Activated CD4-positive, CD25-positive, alpha-beta regulatory T cell (primary cell): ENCODE measurements at regions not wholly inside any gene's neighbourhood (a gene's known extent, or its start where the extent isn't known, plus 50 kb on each side); places are given as distances from the start of the nearest gene placed in this dataset.
"Not testable (repeated sequence)": the region's sequence is repeated elsewhere in the genome, so short reads cannot be mapped to it uniquely, and the experiment has no call there.

Source experiments
- DNase-seq, 4 experiments: peaks; one replicate each; lab custom pipeline; 2025; lab: John Stamatoyannopoulos, UW

DNA sequence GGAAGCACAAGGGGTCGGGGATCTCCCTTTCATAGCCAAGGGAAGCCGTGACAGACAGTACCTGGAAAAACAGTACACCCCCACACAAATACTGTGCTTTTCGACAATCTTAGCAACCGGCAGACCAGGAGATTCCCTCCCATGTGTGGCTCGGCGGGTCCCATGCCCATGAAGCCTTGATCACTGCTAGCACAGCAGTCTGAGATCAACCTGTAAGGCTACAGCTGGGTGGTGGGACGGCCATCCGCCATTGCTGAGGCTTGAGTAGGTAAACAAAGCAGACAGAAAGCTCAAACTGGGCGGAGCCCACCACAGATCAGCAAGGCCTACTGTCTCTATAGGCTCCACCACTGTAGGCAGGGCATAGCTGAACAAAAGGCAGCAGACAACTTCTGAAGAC lies 180.2 kb upstream of the SOX6 start:
- DNase-seq, result no peak

- DNase-seq, result no peak
Measured at GRCh38 chr11:16528639-16529038, 172.3 kb upstream of the SOX6 start.

GRCh38 chr11:16527525-16528246 lies 171.3 kb upstream of the SOX6 start:
- no peak for DNase-seq

DNA sequence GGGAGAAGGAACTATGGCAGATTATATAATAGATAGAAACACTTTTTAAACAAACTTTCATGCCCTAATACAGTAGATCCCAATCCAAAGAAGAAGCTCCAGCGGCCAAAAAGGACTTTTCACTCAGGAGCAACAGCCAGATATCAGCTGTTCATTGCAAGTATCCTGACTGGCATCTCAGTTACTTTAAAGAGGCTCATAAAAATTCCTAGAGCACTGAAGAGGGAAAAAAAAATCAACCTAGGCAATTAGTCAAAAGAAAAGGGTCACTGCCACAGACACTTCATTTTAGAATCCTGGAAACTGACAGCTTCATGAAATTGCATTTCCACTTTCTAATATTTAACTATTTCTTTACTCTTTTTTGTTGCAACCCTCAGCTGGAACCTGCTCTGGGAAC lies 170.6 kb upstream of the SOX6 start:
- no peak for DNase-seq

DNA sequence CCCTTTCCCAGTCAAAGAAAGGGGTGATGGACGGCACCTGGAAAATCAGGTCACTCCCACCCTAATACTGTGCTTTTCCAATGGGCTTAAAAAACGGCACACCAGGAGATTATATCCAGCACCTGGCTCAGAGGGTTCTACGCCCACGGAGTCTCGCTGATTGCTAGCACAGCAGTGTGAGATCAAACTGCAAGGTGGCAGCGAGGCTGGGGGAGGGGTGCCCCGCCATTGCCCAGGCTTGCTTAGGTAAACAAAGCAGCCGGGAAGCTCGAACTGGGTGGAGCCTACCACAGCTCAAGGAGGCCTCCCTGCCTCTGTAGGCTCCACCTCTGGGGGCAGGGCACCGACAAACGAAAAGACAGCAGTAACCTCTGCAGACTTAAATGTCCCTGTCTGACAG lies 164.4 kb upstream of the SOX6 start:
- not testable (repeated sequence) for DNase-seq

DNA sequence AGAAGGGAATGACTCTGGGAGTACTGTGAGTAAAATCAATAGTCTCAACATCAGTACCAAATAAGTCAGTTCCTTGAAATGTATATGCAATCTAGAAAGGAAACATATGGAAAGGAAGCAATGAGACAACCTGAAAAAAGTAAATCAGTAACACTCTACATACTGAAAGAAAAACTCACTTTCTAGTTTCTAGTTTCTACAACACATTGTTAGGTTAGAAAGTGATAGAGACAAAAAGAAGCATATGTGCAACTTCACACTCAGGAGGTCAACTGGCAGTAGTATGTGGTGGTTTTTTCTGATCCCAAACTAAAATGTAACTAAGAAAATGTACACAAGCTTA lies 156.5 kb upstream of the SOX6 start:
- DNase-seq, result no peak

DNA sequence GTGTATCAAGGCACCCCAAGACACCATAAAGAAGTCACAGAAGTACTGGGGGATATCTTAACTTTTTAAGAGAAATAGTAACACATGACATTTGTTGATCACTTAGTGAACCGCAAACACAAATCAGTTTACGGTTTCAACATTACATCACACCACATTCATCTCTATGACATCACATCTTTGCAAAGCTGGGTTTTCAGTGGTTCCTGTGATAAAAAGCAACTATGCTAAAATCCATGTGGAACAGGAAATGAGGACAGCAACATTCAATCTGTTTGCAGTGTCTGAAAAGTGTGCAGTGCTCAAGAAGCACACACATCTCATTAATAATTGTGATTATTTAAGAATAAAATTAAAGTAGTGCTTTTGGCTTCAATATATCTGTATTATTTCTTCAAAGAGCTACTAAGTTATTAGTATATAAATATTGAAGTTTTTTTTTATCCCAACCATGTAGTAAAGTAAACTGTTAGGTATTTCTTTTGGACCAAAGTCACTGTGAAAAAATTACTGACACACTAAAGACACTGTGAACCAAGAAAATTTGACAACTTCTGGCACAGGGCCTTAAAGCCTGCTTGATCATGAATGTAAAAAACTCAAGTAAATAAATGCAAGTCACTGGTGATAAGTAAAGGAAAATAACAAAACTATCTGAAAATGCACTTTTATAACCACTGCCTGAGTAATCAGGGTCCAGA lies 156.0 kb upstream of the SOX6 start:
- DNase-seq, result no peak

- no peak for DNase-seq
Measured at GRCh38 chr11:16511116-16512114, 155.1 kb upstream of the SOX6 start.

GRCh38 chr11:16505481-16505880 lies 149.1 kb upstream of the SOX6 start:
- DNase-seq, result no peak

DNA sequence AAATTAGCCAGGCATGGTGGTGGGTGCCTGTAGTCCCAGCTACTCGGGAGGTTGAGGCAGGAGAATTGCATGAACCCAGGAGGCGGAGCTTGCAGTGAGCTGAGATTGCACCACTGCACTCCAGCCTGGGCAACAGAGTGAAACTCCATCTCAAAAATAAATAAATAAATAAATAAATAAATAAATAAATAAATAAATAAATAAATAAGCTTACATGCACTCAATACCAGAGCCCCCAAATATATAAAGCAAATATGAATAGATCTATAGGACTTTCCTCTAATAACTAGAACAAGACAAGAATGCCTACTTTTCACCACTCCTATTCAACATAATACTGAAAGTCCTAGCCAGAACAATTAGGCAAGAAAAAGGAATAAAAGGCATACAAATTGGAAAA lies 147.5 kb upstream of the SOX6 start:
- not testable (repeated sequence) for DNase-seq

DNA sequence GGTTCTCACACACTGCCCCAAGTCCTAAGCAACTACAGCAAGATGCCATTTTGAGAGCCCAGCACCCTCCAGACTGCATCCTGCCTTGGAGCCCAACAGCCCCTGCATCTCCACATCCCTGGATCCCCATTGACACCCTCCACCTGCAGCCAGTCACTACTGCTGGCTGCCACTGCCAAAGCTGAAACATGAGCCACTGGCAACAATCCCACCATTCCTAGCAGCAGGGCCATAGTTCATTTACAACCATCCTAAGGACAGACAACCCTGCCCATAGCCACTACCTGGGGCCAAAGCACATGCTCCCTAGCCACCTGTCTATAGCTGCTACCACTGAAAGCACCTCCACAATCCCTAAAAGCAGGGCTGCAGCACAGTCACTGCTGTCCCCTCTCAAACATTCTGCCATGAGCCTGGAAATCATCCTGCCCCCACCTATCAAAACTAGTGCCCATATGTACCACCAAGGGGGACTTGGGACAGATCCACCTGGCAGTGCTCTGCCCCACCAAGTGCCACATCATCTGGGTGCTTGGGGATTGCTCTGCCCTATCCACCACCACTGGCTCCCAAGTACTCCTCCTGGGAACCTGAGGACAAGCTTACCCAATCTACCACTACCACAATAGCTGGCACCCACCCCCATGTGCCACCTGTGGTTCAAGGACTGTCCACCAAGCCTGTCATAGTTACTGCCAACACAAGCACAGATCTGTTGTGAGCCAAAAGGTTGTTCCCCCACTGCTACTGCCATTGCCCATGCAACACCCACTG lies 138.8 kb upstream of the SOX6 start:
- DNase-seq, result no peak

DNA sequence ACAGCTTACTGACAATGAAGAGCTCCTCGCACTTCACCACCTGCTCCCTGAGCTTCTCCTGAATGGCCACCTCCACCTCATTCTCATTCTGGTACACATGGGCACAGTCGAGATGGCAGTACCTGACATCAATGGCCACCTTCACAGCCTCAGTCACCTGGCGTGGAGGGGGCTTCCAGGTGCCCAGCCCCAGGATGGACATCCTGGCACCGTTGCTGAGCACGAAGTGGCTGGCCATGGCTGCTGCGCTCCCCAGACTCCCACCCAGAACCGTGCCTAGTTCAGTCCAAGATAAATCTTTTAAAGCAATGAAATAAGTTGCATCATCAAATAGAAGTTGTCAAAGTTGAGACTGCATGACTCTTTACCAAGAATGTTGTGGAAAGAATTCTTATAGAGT lies 128.1 kb upstream of the SOX6 start:
- DNase-seq, result no peak

GRCh38 chr11:16474659-16475058 lies 118.3 kb upstream of the SOX6 start:
- DNase-seq, result no peak

DNA sequence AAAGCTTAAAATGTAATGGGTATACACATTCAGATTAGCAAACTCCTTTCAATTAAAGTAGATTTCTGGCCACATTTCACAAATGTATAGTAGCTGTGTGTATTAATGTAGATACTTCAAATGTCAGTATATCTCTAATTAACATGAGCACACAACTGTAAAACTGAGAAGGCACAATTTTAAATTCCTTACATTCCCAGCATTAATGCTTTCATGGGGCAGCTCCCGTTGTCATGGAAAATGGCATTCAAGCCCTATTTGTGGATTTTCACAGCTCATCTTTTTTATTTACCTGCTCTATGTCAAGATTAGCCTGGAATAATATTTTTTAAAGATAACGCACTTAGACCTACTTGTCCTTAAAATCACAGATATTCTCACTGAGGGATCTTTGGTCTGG lies 113.6 kb upstream of the SOX6 start:
- no peak for DNase-seq

GRCh38 chr11:16468735-16469453 lies 112.5 kb upstream of the SOX6 start:
- no peak for DNase-seq

GRCh38 chr11:16460508-16460907 lies 104.2 kb upstream of the SOX6 start:
- DNase-seq, result no peak

DNA sequence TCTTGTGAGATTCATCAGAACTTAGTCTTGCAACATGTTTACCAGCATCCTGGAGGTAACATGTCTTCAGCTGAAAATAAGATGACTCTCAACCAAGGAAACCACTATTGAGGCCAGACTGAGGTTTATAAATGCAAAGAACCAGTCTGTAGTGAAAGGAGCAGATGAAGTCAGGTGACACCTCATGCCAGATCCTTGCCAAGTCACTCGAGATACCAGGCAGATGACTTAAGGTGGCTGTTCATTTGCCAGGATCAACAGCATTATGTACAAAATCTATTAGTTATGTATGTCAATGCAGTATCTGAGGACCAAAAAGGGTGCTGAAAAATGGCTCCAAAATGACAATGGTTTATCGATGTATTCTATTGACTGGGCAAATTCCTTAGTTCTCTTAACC lies 100.0 kb upstream of the SOX6 start:
- no peak for DNase-seq

DNA sequence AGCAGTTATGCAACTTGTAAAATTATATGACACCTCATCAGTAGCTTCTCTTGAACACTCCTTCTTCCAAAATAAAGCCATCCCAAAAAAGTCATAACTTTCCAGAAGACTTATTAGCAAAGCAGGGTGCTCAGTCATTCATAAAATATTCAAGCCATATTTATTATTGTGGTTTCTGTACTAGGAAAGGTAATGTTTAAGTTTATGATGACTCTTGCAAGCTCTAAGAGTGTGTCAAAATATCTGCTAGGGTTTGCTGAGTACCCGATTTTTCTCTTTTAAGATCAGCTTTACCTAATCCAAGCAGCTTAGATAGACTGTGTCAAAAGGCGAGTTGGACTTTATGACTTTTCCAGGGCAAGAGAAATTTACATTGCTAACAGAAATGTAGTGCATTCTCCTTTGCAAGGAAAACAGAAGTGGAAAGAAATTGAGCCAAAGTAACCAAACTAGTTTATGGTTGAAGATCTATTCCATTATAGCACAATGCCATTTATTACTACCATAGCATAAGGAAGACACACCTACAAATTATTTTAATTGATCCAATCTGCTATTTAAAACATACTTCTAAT lies 98.0 kb upstream of the SOX6 start:
- no peak for DNase-seq

- no peak for DNase-seq
Measured at GRCh38 chr11:16448123-16448717, 91.9 kb upstream of the SOX6 start.

GRCh38 chr11:16441461-16441860 lies 85.1 kb upstream of the SOX6 start:
- no peak for DNase-seq

GRCh38 chr11:16440136-16440535 lies 83.8 kb upstream of the SOX6 start:
- no peak for DNase-seq
